T-helper 2 cell treated with Interferon-gamma antibody and Interleukin-4, amounts not matched to agents 100 ng/mL and 5 ng/mL, for 36 hours (primary cell): ENCODE measurements at regions not wholly inside any gene's neighbourhood (a gene's known extent, or its start where the extent isn't known, plus 50 kb on each side); places are given as distances from the start of the nearest gene placed in this dataset.

Experiments
- intact Hi-C: fragments of 100-400 bp; cut with micrococcal nuclease; formaldehyde crosslinking; loops from one replicate; pipeline ENCODE4 v1.15.1; 2023

DNA sequence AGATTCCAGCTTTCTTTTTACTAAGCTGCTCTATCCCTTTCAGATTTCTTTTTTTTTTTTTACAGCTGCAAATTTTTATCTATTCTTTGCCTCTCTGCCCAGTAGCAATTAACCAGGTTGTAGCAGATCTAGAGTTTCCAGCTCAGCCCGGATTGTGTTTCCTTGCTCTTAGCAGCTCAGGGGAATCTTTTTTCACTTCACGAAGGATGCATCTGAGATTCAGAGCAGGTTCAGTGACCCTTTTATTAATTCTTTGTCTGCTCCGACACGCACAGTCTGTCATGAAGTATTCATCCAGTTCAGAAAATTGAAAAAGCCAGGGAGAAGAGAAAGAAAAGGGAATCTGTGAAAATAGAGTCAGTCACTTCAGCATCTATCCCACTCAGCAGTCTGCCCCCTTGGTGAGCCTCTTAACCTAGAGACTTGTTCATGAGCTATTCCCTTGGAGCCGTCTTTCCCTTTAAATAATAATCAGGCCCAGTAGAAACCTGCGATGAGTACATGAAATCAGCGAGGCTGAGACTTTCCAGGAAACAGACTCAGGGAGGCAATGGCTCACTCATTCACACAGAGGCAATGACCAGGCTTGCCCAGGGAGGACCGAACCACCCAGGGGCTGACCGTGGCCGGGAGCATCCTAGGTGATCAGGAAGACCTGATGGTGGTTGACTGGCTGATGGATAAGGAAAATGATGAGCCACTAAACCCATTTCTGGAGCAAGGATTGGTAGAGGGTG is 103.4 kb upstream of the ITGA6 start:
- intact Hi-C loops = no loop called here

GRCh38 chr2:172326211-172326509 is 101.2 kb upstream of the ITGA6 start:
- intact Hi-C loops = no loop called here

DNA sequence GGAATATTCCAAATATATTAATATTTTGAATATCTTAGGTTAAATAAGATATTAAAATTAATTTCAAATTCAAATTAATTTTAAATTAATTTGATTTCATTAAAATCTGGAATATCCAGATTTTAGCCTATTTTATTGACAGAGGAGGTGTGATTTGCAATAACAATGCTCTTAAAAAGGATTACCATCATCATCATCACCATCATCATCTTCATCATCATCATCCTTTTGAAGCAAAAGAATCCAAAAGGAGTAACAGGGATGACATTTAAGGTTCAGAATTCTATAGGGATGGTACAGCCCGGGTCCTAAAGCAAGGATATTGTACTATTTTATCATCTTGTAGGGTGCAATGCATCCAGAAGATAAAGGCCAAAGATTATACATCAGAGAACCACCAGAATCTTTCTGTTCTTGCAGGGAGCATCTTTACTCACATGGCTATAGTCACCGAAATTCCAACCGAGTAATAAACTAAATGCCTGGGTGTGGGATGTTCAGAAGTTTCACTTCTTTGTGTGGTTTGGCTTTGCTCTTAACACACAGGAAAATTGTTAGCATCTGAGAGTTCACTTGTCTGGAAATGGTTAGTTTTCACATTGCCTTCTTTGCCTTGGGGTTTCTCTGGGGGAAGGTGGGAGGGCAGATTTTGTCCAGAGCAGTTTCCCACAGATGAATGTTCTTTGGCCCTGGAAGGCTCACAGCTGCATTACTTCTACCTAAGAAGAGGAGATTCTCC is 99.1 kb upstream of the ITGA6 start:
- intact Hi-C loops = no loop called here

- intact Hi-C loops = no loop called here
Measured at GRCh38 chr2:172329416-172329773, 98.0 kb upstream of the ITGA6 start.

GRCh38 chr2:172329774-172330671 is 97.4 kb upstream of the ITGA6 start:
- intact Hi-C loops = no loop called here

DNA sequence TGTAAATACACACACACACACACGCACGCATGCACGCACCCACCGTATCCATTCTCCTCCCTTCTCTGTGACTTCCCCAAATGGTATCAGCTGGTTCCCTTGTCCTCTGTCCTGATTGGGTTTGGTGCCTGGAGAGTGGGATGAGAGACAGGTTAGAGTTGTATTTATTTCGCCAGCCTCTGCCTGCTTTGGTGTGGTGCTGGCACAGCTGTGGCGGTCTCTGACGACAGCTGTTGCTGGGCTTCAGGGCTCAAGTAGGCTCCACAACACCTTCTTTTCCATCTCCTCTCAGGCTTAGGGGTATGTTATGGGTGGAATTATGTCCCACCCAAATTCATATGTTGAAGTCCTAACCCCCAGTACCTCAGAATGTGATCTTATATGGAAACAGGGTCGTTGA is 94.9 kb upstream of the ITGA6 start:
- intact Hi-C loops = no loop called here

GRCh38 chr2:172333235-172333977 is 94.0 kb upstream of the ITGA6 start:
- intact Hi-C loops = no loop called here

- intact Hi-C loops = no loop called here
Measured at GRCh38 chr2:172333978-172334330, 93.4 kb upstream of the ITGA6 start.

GRCh38 chr2:172334988-172335387 is 92.4 kb upstream of the ITGA6 start:
- intact Hi-C loops = no loop called here

DNA sequence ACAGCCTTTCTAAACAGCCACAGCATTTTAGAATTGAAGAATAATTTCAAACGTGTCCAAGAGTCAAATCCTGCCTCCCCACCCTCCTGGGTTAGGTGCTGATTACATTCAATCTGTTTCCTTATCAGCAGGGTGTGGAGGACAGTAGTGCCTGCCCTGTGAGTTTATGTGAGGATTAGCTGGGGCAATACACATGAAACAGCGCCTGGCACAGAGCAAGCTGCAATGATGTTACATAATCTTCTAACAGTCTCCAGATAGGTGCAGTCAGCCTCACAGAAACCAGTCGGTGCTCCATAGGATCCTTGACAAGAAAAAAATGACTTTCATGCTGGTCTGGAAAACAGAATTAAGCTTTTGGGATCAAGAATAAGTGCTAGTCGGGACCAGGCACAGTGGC is 91.7 kb upstream of the ITGA6 start:
- intact Hi-C loops = no loop called here

DNA sequence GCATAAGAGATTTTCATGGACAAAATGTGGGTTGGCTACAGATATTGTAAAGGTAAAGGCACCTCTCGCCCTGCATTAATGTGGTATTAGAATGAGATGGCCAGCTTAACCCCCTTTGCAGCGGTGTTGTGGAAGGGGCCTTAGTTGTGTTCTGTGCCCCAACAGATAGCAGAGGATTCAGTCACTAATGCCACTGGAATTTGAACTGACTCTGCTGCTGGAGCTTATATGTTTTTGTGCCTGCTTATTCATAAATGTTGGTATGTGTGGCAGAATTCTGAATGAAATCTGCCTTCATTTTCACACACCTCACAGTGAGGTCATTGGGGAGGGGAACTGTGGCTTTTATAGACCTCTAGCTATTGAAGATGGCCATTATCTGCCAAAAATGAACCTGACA is 90.7 kb upstream of the ITGA6 start:
- intact Hi-C loops = no loop called here

DNA sequence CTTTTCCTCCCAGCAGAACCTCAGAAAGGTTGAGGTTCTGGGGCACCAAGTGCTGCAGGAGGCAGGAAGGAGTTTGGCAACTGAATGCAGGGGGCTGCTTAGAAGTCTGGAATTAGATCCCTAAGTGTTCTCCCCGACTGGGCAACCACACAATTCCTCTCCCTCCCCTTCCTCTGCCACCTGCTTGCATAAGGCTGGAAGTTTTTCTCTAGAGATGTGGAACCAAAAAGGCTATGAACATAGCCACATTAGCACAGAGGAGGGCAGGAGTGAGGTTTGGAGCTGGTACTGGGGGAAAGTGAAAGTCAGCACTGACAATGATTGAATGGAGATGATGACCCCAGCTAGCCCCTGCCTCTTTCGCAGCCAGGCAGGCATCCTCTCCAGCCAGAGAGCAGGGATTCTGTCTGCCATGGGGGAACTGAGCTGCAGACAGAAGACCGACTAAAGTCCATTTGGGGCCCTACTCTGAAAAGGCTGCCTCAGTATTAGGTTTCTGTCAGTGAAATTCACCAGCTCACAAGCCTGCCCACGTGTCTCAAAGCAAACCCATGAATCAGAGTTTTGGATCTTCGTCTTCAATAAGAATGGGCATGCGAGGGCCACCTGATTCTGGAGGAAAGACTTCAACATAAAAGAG is 87.9 kb upstream of the ITGA6 start:
- intact Hi-C loops = no loop called here

DNA sequence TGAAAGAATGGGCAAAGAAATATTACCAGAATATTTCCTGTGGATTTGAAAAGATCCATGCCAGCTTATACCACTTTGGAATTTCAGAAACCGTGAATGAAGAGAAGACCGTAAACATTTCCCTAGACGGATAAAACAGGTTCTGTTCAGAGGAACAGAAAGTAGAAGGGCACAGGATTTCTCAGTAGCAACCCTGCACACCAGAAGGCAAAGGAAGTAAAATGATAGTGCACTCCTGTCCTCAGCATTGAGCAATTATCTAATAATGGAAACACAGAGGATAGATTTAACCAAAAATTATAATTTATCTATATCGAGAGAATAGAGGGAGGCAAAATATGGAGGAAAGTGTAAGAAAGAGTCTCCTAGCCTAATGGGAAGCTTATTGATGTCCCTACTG is 87.0 kb upstream of the ITGA6 start:
- intact Hi-C loops = no loop called here

- intact Hi-C loops = no loop called here
Measured at GRCh38 chr2:172342078-172342477, 85.3 kb upstream of the ITGA6 start.

DNA sequence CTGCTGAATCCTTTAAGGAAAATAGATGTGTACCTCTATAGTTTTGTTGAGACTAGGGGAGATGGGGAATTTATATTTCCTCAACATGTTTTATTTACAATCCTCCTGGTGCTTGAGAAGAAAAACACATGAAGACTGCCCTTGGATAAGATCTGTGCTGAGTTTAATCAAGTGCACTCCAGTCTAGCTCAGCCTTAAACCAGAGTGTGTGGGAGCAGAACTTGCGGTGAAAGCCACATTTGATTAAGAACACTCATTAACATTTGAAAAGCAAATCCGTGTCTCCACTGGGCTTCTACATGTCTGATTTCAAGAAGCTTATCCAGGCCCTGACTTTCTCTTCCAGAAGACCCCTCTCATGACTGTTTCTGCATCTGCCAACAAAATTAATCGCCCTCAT is 84.8 kb upstream of the ITGA6 start:
- intact Hi-C loops = no loop called here

GRCh38 chr2:172344159-172344558 is 83.2 kb upstream of the ITGA6 start:
- intact Hi-C loops = no loop called here

DNA sequence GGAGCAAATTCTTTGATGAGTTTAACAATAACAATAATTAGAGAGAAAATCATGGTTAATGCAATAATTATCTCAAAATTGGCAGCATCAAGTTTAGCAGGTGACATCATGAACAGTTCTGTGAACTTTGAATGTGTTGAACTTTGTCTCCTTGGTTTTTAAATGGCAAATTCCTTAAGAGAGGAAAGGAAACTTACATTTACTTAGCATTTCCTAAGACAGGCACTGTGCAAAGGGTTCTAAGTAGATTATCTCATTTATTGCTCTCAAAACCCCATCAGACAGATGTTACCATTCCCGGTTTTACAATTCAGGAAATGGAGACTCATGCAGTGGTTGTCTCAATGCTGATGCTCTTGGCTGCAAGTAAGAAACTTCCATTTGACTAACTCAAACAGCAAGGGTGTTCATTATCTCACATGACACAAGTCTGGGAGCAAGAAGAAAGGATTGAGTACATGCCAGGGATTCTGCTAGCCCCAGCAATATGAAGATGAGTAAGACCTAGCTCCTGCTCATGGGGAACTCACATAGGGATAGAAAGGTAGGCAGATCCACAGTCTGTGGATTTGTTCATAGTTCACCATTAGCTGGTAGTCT is 81.3 kb upstream of the ITGA6 start:
- intact Hi-C loops = no loop called here

- intact Hi-C loops = no loop called here
Measured at GRCh38 chr2:172348555-172349288, 78.7 kb upstream of the ITGA6 start.

DNA sequence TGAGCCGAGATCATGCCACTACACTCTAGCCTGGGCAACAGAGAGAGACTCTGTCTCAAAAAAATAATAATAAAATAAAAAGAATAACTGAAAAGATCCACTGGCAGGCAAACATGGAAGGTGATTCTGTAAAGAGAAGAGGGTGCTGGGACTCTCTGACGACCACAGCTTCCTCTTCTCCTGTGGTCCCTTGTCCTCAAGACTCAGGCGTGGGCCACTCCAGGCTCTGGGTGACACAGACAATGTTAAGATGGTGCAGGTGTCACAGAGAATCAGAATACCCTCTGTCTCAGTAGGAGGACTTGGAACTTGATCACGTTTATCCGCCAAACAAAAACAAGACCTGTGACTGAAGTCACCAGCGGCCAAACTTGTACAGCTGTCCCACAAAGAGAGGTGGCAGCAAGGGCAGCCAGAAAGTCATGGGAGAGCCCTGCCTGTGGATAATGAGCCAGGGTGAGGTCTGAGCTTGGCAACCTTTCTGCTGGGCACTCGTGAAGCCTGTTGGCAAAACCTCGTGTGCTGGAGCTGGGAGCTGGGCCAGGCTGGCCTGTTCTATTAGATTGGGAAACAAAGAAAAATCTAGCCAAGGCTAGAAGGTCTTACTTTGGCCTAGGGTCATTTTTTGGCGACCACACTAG is 76.4 kb upstream of the ITGA6 start:
- intact Hi-C loops = no loop called here

DNA sequence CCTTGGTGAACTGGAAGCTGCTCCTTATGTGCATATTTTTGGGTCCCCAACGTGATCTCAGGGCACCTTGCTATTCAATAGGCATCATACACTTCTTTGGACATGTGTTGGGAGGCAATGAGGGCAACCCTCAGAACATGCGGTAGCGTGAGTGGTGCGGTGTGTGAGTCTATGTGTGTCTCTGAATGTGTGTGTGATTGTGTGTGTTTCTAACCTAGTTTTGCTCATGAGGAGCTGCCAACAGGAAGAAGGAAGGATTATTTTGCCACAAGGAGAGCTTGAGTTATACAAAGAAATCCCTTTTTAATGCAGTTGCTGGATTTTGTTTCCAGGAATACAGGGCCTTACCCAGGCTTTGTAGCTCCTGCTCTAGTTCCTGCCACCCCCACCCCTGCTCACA is 75.8 kb upstream of the ITGA6 start:
- intact Hi-C loops = no loop called here
